NCI-H1417 (cell line): ENCODE measurements at regions not wholly inside any gene's neighbourhood (a gene's known extent, or its start where the extent isn't known, plus 50 kb on each side); places are given as distances from the start of the nearest gene placed in this dataset.

Source experiments
- DNase-seq, 3 experiments: peaks; one replicate each; lab custom pipeline; 2025; lab: John Stamatoyannopoulos, UW

DNA sequence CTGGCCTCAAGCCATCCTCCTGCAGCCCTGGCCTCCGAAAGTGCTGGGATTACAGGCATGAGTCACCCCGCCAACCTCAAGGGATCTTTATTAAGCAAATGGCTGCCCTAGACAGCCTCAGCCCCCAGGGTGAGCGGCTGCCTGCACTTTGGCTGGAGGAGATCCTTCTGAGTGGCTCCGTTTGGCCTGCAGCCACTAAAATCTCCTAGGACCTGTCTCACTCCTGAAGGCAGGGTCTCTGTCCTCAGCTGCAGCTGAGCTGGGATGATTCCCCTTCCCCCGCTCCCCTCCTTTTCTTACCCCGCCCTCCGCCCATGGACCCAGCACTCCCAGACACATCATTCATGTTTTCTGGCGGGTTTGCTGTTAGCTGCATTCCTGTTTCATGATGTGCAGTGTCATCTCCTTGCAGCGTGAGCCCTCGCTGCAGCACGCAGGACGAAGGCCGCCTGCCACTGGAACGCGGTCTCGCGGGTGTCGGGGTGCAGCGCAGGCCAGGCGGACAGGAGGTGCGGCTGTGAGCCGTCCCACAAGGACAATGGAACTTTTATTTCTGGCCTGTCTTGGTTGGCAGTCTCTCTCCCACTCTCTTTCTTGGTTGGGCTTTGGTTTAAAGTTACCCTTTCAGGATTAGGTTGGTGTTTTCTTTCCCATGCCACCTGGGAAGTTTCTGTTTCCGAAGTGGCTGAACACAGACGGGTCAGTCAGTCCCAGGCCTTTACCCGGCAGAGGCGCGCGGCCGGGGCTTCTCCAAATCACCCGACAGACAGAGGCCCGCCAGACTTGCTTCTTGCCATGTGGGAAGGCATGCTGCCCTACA lies 137.1 kb downstream of the FOXD1 start:
- no peak for DNase-seq

DNA sequence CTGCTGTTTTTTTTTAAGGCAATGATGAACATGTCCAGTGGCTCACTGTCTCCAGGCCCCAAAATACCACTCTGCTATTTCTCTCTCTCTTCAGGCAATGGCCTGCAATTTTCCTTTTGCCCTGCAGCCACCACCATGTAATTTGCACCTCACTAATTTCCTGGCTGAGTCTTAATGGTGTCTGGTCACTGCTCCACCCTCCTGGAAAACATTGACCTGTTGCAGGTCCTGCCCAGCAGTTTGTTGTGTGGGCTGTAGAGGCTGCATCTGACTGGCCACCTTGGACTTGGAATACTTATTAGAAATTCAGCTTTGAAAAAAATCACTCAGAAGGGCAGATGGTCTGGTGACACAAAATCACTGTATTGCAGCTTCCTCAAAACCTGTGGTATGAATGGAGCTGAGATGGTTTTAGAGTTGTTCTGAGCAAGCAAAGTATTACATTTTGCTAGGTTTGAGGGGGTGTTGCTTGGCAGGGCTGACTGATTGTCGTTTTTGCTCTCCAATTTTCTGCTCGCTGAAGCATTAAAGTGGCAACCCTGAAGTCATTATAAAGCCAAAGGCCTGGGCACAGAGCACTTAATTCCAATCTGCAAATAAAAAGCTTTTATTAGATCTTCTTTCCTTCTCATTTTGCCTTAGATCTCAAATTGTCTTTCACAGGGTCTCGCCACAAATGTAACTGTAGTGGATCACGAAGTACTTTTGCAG lies 134.8 kb downstream of the TMEM174 start:
- peak; percentile 3 to 81 (median 64) for DNase-seq

DNA sequence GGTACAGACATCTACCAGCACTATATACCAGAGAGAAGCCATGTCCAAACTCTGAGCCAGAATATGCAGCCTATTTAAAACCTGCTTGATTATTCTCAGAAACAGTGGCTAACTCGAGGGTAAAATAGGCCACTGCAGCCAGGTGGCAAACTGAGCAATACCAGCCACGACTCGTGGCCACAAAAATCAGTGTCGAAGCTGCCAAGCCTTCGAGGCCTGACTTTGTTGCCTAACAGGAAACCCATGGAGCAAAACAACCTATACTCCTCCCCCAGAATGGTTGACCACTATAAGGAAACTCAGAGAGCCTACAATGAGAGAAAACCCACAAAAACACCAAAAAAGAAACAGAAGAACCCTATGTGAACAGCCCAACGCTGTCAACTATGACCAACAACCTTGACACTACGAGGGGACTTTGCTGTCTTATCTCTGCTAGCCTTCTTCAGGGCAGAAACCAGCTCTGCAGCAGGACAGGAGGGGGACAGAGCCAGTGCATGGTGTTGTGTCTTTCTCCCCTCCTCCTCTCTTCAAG lies 133.8 kb downstream of the TMEM174 start:
- no peak for DNase-seq

DNA sequence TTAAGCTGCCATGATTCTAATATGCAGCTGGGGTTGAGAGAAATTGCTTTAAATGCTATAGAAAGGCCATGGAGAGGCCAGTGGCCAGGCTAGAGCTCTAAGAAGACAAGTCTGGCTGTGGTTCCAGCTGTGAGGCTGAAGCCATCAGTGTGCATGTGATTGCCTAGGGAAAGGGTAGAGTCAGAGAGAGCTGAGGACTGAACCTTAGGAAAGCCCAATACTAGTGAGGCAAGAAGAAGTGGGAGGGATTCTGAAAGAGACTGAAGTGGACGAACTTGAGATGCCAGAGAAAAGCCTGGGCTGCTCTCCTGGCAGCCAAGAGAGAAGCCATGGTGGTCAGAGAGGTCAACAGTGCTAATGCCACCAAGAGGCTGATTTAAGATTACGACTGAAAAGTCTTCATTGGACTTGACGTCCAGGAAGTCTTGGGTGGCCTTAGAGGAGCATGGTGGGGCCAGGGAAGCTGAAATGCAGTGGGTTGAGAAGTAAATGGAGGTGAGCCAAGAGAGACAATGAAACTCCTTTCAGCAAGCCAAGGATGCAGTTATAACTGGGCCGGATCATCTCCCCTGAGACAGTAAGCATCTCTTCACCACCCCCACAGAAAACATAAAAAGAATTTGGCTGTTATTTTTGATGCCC lies 133.2 kb downstream of the TMEM174 start:
- no peak for DNase-seq

DNA sequence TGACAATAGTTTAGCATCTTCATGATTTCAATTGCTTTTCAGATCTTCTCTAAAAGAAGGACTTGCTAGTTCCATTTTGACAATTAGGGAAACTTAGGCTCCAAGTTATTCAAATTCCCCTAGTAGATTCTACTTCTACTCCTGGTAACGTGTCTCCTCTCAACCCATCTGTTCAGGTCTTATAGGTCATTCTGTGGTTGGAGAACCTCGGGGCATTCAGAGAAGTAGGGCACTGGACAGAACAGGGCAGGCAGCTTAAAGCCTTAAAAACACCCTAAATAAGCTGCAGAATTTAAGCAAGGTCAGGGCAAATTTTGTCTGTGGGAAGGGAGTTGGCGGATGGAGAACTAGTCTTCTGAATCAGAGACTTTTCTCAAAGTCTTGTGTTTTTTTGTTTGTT lies 132.4 kb downstream of the TMEM174 start:
- no peak for DNase-seq

DNA sequence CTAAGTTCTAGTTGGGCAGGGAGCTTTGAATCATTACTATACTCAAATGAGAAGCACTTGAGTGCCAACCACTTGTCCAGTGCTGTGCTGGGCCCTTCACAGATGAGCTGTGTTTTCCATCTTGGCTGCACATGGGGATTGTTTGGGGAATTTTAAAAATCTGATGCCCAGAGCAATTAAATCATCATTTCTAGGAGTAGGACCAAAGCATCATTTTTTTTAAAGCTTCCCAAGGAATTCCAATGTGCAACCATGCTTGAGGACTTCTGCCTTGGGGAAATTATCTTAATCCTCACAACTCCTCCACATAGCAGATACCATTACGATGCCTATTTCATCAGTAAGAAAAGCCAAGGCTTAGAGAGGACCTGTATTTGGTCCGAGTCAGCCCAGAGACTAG lies 131.4 kb downstream of the TMEM174 start:
- no peak for DNase-seq

DNA sequence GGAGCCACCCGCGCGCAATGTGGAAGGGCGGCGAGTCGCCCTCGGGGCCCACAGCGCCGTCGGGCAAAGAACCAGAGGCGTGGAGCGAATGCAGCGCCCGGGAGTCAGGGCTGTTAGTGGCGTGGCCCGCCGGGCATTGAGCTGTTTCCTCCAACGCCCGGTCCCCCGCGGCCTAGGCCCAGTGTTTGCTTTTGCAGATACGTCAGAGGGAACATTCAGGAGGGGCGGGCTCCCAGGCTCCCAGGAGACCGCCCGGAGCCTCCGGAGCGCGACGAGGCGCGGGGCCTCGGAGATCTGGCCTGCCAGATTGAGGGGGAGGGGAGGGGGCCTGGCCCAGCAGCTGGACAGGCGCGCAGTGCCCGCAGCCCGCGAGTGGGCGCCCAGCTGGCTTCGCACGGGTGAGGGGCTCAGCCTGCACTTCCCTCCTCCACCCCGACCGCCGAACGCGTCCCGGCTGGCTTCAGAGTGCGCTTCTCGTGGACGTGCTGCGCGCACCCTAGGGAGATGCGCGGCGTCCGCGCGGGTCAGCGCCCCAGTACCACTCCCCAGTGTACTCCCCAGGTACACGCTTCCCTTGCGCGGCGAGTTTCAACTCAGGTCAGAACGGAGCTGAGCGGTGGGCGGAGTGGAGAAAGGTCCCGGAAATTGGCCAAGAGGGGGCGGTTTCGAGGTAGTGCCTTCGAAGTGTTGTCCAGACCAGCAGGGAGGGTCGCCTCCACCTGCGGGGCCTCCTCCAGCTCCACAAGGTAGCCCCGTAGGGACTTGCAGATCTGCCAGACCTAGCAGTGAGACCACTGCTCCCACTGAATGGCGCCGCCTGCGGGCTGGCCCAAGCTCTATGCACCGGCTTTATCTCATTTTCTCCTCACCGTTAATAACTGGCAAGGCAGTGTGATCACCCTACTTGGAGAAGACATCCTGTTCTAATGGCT lies 130.4 kb downstream of the TMEM174 start:
- DNase-seq, result no peak

DNA sequence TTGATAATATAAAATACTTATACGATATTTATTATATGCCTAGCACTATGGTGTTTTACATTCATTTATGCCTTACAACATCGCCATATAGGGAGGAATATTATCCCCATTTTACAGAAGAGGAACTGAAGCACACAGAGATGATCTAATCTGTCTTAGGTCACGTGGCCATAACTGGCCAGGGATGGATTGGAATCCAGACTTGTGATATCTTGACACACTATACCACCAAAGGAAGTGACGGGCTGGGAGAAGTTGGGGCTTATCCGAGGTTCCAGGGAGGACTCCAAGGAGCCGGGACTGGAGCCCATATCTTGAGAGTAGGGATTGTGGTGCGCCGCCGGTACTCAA lies 129.8 kb downstream of the TMEM174 start:
- no peak for DNase-seq

DNA sequence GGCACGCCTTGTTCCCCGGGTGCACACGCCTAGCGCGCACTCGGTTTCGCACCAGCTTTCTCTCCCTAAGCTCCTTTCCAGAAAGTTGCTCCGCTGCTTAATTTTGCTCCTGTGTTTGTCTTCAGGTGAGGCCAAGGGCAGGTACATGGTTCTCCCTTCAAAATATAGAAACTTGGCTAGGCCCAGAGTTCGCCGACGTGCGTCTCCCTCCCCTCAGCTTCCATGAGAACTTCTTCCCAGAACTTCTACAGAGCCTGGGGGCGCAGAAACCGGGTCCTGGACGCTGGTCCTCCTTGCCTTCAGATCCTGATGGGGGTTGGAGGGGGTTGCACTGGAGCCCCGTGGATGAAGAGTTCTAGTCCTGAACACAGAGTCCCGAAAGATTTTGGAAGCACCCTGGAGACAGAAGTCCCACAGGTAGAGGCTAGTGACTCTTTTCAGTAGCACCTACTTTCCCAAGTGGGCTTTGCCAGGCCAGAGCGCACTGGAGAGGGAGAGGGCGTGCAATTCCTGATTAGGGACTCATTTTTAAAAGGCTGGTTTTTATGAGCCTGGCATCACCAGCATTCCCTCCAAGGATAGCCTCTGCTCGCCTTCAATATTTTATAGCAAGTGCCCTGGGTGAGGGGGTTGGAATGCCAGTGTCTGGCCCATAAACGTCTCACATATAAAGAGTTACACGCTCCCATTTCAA lies 128.4 kb downstream of the TMEM174 start:
- DNase-seq, result no peak

DNA sequence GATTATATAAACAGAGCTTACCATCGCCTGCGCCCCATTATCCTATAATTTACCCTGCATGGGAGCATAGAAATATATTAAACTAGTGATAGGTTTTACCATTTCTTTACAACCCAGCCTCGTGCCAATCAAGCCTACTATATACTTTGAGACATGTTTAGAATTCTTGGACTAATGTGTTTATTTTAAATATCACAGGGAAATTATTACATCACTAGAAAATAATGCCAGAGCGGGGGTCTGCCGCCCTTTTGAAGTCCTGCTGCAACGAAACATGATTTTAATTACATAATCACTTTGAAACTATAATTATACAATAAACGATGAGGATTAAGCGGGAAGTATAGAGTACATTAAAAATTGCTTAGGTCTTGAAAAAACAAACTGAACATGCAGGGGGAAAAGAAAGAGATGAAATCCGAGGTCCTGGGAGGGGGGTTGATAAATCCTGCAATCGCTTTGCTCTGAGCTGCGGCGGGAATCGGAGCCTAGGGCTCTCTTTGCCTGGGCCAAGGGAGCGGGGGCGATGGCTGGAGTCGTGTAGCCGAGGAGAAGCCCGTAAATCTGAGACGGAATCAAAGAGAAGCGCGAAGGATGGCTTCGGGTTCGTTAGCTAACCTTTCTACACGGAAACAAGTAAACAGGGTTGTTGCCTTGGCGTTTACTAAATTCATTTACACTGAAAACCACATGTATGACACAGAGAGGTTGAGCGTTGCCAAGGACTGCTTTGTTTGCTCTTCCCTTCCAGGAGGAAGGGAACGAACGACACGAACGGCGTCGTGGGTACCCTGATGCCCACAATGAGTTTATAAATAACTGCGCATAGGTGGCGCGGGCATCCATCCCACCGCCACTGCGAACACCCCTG lies 127.6 kb downstream of the TMEM174 start:
- no peak for DNase-seq

DNA sequence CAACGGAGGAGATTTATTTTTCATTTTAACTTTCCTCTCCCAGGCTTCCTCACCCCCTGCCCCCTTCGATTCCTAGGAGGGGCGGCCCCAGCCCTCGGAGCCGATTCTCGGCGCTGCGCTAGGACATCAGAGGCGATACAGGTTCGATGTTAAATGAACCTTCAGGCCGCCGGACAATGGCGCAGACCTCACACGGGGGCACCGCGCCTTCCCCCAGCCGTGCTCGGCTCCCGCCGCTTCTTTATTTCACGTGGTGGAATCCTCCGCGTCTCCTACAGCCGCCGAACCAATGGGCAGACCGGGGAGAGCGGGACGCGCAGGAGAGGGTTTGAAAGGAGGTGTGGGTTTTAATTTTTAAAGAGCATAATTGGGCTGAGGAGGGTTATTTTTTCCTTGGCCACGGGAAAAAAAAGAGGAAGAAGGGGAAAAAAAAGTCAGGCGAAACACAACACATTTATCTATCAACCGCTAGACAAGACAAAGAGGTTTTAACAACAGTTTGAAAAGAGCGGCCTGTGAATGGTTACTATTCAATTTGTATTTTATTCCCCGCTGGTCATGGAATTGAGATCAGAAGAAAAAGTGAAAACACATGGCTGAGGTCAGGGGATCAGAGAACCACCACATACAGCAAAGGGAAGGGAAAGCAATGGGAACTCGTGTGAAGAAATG lies 126.8 kb downstream of the TMEM174 start:
- DNase-seq, result no peak

DNA sequence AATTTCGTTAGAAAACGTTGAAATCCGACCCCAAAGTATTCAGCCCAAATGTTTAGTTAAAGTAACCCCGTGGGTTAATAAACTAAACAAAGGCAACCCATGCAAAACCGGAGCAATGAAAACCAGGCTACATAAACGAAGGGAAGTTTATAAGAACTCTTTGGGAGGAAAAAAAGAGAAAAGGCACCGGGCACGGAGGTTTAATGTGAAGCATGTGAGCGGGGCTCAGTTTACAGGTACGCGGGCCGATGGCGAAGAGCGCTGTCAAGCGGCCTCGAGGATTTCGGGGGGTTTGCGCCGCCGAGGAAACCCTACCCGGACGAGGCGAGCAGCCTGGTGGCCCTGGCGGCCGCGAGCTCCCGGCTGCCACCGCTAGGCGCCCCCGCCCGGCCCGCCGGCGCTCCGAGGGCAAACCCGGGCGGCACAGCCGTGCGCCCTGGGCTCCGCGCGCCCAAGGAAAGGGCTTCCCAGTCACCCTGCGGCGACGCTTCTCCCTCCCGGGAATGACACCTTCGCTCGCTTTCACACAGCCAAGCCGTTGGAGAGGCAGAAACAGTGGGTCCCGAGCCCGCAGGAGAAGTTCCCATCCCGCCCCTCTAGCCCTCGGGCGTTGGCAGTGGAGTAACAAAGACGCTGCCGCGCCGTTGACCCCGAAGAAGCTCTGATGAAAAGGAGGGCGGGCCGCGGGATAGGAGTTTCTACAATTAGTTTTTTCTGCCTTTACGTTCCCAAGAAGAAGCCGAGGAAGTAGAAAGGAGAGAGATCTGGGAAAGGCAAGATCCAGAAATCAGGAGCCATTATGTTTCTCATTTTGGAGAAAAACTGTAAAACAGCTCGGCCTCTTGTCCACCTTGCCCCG lies 126.0 kb downstream of the TMEM174 start:
- no peak for DNase-seq

DNA sequence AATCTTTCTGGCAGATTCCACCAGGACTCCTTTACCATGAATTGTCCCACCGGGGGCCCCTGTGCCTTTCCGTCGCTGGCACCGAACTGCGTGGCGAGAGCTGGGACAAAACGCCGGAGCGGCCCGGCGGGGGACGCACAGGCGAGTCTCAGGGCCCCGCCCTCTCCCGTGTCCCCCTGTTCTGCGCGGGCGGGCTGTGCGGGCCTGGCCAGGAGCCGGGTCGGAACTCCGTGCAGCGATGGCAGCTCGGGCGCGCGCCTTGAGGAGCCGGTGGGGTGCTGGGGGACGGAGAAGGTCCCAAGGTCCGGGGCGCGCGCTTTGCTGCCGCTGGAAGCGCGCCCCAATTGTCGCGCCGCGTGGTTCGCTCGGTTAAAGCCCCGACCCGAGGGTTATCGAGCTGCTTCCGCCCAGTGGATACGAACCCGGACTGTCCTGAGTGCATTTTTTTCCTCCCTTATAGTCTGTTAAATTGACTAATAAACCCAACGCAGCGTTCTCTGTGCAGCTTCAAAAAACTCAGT lies 125.3 kb downstream of the TMEM174 start:
- no peak for DNase-seq

DNA sequence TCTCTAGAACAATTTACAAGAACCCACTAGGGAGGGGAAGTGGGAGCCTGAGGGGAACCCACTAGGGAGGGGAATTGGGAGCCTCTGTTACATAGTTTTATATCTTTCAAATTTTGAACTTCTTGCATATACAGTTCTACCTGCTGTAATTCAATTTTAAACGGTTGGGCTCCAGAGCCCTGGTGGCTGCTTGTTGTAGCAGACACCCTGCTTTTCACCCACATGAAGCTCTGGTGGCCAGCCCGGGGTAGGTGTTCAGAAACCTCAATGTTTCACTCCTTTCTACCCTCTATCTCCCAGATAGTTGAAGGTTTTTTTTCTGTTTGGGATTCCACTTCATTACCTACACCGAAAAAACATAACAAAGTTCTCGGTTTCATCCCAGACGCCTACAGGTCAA lies 124.4 kb downstream of the TMEM174 start:
- DNase-seq, result no peak

DNA sequence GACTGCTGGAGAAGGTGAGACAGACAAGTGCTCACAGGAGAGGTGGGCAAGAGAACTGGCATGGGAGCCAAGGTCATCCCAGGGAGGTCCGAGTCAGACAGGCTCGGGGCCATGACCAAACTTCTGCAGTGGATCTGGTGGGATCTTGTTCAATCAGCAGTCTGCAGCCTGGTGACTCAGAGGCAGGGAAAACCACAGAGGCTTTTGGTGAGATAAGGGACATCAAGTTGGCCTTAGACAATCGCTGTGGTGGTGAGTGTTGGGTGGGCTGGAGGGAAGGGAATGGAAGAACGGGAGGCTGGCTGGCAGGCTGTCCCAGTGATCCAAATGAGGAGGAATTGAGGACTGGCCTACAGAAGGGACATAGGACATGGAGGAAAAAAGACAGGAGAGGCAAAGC lies 123.8 kb downstream of the TMEM174 start:
- no peak for DNase-seq

DNA sequence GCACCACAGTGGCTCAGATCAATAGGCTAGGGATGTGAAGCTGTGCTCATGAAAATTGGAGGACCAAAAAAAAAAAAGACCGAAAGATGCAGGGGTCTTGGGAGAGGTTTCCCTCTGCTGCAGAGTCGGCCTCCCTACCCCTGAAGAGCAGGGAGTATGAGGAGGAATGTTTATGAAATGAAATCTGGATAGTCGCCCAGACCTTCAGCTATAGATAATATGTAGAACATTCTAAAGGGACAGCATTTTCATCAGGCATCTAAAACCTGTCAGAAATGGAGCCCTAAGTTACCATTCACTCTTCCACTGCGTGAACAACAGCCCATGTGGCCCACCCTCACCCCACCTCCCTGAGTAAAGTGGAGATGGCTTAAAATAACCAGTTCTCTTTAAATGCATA lies 122.9 kb downstream of the TMEM174 start:
- DNase-seq, result no peak

DNA sequence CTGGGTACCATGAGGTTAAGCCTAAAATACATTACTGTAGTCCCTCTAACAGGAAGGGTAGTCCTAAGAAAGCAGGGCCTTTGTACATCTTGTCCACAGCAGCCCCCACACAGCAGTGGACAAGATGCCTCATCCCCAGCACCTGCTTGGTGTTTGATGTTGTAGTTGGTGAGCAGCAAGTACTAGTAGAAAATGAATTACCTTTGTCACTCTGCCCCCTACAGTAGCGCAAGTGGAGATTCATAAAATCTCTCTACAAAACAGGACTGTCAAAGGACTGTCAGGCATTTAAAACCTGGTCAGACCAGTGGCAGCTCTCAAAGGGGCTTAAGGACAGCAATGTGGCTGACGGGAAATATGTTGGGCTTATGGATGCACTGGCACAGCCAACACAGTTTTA lies 122.5 kb downstream of the TMEM174 start:
- DNase-seq, result peak in 1 of 3 experiments; percentile 17

DNA sequence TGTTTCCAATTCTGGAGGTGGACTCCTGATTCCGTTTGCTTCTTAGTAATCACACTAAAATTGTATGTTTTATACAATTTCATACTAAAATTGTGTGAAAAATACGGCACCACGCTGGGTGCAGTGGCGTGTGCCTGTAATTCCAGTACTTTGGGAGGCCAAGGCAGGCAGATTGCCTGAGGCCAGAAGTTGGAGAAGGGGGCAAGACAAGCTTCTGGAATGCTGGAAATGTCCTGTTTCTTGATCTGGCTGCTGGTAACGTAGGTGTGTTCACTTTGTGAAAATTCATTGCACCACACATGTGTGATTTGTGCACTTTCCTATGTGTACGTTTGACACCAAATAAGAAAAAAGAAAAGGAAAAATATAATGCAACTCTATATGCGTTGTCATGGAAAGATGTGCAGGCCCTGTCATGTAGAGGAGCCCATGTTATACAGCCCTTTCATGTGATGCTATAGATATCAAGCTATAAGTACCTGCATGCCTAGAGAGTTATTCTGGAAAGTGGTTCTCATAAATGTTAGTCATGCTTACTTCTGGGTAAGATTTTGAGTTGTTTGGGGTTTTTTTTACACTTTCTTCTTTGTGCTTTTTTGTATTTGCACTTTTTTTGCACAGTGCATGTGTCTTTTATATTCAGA lies 119.9 kb downstream of the TMEM174 start:
- DNase-seq, result no peak
